Tibial nerve (tissue), 4 donors: ENCODE measurements at regions not wholly inside any gene's neighbourhood (a gene's known extent, or its start where the extent isn't known, plus 50 kb on each side); places are given as distances from the start of the nearest gene placed in this dataset.

Experiments used
- DNase-seq, 2 donors: peaks; one replicate each; pipeline ENCODE4 v3.0.0-alpha.2; 2019; ENCODE audit warnings: low spot score in 2 of 2
- H3K27ac ChIP-seq, 4 donors: fragments of 200-600 bp; sonication (generic) in 3 of 4; one replicate each; pipeline ENCODE4 v1.5.1; 2017 to 2019; ENCODE audit warnings: mild to moderate bottlenecking in 1 of 4
- H3K27me3 ChIP-seq, 2 donors: fragments of 200-600 bp; sonication (generic) in 1 of 2; one replicate each; pipeline versions ENCODE4 v1.5.1 to v1.6.0; 2017 to 2019
- H3K36me3 ChIP-seq, 3 donors: fragments of 200-600 bp; sonication (generic); one replicate each; pipeline ENCODE4 v1.5.1; 2018 to 2019
- H3K4me1 ChIP-seq, 4 donors: fragments of 200-600 bp; sonication (generic) in 3 of 4; one replicate each; pipeline ENCODE4 v1.5.1; 2017 to 2019
- H3K4me3 ChIP-seq, 4 donors: fragments of 200-600 bp; sonication (generic) in 3 of 4; one replicate each; pipeline ENCODE4 v1.5.1; 2017 to 2019; ENCODE audit warnings: mild to moderate bottlenecking in 1 of 4, moderate library complexity in 1 of 4
- H3K9me3 ChIP-seq, 4 donors: fragments of 200-600 bp; sonication (generic) in 3 of 4; one replicate each; pipeline ENCODE4 v1.5.1; 2017 to 2019
- EP300 ChIP-seq, 2 donors: sonication (generic); formaldehyde crosslinking; IDR thresholded peaks; one replicate each; pipeline ENCODE4 v1.6.1; 2017; ENCODE audit warnings: antibody characterized with exemption in 2 of 2, mild to moderate bottlenecking in 1 of 2
- POLR2A ChIP-seq, 2 donors: fragments of 450-650 bp; IDR thresholded peaks; one replicate each; pipeline ENCODE4 v1.6.1; 2017; ENCODE audit warnings: antibody characterized with exemption in 2 of 2, mild to moderate bottlenecking in 2 of 2, moderate library complexity in 2 of 2
- WGBS, 2 donors: methylation state at CpG; one replicate each; pipeline ENCODE4 v1.1.5; 2018; 5-methylcytosine and 5-hydroxymethylcytosine counted together
- TF ChIP-seq, protein P1 (sequence below), 5 experiments: fragments of 200-600 bp in 3 of 5; fragments of 450-650 bp in 2 of 5; sonication (generic) in 3 of 5; IDR thresholded peaks; one replicate each; pipeline ENCODE4 v1.5.1; 2016 to 2019; ENCODE audit warnings: antibody characterized with exemption in 5 of 5, mild to moderate bottlenecking in 3 of 5, moderate library complexity in 2 of 5

DNA sequence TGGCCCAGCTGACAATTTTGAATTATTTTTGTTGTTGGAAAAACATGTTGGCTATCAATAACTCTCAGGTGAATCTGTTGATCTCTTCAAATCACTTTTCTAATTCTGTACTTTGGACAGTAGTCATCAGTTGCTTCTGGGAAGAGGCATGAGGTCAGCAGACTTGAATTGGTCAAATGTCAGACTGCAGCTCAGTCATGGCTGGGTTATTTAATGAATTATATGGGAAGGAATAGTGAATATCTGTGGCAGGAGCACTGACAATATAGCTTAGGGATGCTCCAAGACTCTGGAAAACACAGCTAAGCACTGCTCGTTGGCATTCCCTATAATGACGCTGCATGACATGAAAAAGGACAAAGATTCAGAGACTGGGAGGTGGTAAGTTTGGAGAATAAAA is 98.8 kb upstream of the GAP43 start:
- no peaks in the 10 kb centered on the region for H3K9me3 ChIP-seq
- no peak overlapping the region for H3K27ac ChIP-seq
- no peaks in the 10 kb centered on the region for H3K27me3 ChIP-seq
- 62 to 65% methylated on average over 2 of the region's 2 CpGs for WGBS, 2 donors
- no peak overlapping the region for H3K4me3 ChIP-seq
- no peak for DNase-seq
- TF ChIP-seq, protein P1, sequence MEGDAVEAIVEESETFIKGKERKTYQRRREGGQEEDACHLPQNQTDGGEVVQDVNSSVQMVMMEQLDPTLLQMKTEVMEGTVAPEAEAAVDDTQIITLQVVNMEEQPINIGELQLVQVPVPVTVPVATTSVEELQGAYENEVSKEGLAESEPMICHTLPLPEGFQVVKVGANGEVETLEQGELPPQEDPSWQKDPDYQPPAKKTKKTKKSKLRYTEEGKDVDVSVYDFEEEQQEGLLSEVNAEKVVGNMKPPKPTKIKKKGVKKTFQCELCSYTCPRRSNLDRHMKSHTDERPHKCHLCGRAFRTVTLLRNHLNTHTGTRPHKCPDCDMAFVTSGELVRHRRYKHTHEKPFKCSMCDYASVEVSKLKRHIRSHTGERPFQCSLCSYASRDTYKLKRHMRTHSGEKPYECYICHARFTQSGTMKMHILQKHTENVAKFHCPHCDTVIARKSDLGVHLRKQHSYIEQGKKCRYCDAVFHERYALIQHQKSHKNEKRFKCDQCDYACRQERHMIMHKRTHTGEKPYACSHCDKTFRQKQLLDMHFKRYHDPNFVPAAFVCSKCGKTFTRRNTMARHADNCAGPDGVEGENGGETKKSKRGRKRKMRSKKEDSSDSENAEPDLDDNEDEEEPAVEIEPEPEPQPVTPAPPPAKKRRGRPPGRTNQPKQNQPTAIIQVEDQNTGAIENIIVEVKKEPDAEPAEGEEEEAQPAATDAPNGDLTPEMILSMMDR (IDR thresholded peaks at IDR 0.05) = no peak
- no peak for TF ChIP-seq EP300 (IDR thresholded peaks at IDR 0.05)
- TF ChIP-seq POLR2A (IDR thresholded peaks at IDR 0.05) = no peak
- no peaks in the 10 kb centered on the region for H3K36me3 ChIP-seq
- H3K4me1 ChIP-seq = no peaks in the 10 kb centered on the region

DNA sequence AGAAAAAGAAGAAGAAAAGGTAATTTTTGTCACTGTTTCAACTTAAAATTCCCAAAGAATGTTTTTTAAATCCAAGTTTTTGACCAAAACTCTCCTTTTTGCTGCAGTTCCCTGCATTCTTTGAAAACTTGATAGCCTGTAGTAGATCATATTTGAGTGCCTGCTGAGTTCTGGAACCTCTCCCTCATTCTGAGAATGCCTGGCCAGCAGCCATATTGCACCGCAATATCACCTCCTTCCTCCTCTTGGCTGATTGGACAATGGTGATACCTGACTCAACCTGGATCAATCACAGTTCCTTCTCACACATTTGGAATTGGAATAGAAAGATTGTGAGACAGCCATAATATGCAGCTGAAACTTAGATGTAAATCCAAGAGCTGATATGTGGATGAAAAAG is 97.6 kb upstream of the GAP43 start:
- Histone ChIP-seq H3K4me1 (no peaks in the 10 kb centered on the region), H3K36me3 (no peaks in the 10 kb centered on the region), H3K9me3 (no peaks in the 10 kb centered on the region), H3K4me3 (no peak overlapping the region), H3K27me3 (no peaks in the 10 kb centered on the region), H3K27ac (no peak overlapping the region)
- DNase-seq = no peak
- whole genome bisulfite sequencing, 2 donors = 57 to 58% methylated on average over 1 of the region's 1 CpG
- TF ChIP-seq POLR2A (IDR thresholded peaks at IDR 0.05) = no peak
- TF ChIP-seq, protein P1 (IDR thresholded peaks at IDR 0.05) = no peak
- TF ChIP-seq EP300 (IDR thresholded peaks at IDR 0.05) = no peak

DNA sequence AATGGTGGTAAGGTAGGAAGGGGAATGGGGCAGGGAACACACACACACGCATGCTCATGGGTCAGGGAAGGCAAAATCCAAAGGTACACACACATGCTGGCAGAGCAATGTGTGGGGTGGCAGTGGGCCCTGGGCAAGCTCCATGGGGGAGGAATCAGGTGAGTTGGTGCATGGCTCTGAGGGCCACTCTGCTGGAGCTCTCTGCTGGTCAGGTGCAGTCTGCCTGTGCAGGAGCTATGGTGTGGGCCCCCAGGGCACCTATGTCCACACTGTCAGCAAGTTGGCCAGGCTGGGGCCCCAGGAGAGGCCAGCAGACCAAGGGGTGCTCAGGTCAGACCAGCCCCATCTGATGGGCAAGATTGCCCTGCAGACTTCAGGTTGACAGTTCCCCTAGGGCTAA is 90.1 kb upstream of the GAP43 start:
- H3K36me3 ChIP-seq = no peaks in the 10 kb centered on the region
- H3K4me3 ChIP-seq = no peak overlapping the region
- no peak for DNase-seq
- WGBS, 2 donors = 92 to 94% methylated on average over 1 of the region's 1 CpG
- TF ChIP-seq POLR2A (IDR thresholded peaks at IDR 0.05) (no peak), EP300 (IDR thresholded peaks at IDR 0.05) (no peak)
- TF ChIP-seq, protein P1 (IDR thresholded peaks at IDR 0.05) = no peak
- H3K27me3 ChIP-seq = no peaks in the 10 kb centered on the region
- no peak overlapping the region for H3K27ac ChIP-seq
- no peaks in the 10 kb centered on the region for H3K9me3 ChIP-seq
- no peaks in the 10 kb centered on the region for H3K4me1 ChIP-seq

DNA sequence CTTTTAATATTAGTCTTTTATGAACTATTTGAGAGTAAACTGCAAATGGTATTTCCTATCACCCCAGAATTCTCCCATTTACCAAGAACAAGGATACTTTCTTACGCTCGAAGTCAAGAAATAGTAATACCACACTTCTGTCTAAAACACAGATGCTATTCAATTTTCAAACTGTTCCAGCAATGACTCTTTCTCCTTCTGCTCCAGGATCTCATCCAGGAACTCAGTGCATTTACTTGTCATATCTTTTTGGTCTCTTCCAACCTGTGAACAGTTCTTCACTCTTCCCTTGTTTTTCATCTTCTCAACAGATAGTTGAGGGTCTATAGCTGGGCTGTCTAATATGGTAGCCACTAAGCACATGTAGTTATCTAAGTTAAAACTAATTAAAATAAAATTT is 87.1 kb upstream of the GAP43 start:
- Histone ChIP-seq H3K27me3 (no peaks in the 10 kb centered on the region), H3K27ac (no peak overlapping the region), H3K4me1 (no peaks in the 10 kb centered on the region), H3K4me3 (no peak overlapping the region), H3K36me3 (no peaks in the 10 kb centered on the region), H3K9me3 (no peaks in the 10 kb centered on the region)
- 77 to 82% methylated on average over 2 of the region's 2 CpGs for WGBS, 2 donors
- DNase-seq = no peak
- TF ChIP-seq EP300 (IDR thresholded peaks at IDR 0.05) (no peak), POLR2A (IDR thresholded peaks at IDR 0.05) (no peak)
- TF ChIP-seq, protein P1 (IDR thresholded peaks at IDR 0.05) = no peak

DNA sequence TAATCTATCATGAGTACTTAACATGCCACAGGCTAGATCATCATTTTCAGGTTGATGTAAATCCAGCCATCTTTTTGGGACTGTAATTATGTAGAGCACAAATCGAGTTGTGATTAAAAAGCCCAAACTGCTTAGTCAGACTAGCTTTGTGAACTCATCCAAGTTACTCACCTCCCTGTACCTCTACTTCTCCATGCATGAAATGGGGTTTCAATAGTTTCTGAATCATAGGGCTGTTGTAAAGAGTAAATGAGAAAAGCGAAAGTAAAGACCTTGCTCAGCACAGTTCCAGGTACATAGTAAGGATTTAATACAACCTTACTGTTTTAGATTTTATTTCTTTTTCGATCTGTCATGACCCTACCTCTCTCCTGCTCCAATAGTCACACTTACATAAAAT is 85.6 kb upstream of the GAP43 start:
- no peak for TF ChIP-seq POLR2A (IDR thresholded peaks at IDR 0.05)
- no peak for TF ChIP-seq EP300 (IDR thresholded peaks at IDR 0.05)
- TF ChIP-seq, protein P1 (IDR thresholded peaks at IDR 0.05) = no peak
- H3K27ac ChIP-seq = no peak overlapping the region
- 90 to 92% methylated on average over 3 of the region's 3 CpGs for WGBS, 2 donors
- H3K9me3 ChIP-seq = no peaks in the 10 kb centered on the region
- no peaks in the 10 kb centered on the region for H3K4me1 ChIP-seq
- no peak for DNase-seq
- no peak overlapping the region for H3K4me3 ChIP-seq
- H3K36me3 ChIP-seq = no peaks in the 10 kb centered on the region
- H3K27me3 ChIP-seq = no peaks in the 10 kb centered on the region
